Aorta (tissue), 5 donors: ENCODE measurements at regions not wholly inside any gene's neighbourhood (a gene's known extent, or its start where the extent isn't known, plus 50 kb on each side); places are given as distances from the start of the nearest gene placed in this dataset.

Experiments used
- ATAC-seq: fragments of 200-7000 bp; cut with Tn5 transposase; one replicate; pipeline ENCODE4 v1.9.1; 2022; ENCODE audit warnings: moderate library complexity; ENCODE audit not compliant: low FRiP score
- DNase-seq, 2 donors: peaks; one replicate each; pipeline ENCODE4 v3.0.0-alpha.2; 2020
- H3K27ac ChIP-seq, 2 donors: one replicate each; pipeline ENCODE4 v1.5.1; 2013; ENCODE audit warnings: low read length in 2 of 2, mild to moderate bottlenecking in 2 of 2, moderate library complexity in 2 of 2, control low read depth in 1 of 2, inconsistent platforms in 1 of 2, low read depth in 1 of 2
- H3K27me3 ChIP-seq, 2 donors: one replicate each; pipeline ENCODE4 v1.6.1; 2013; ENCODE audit warnings: control low read depth in 1 of 2, low read length in 1 of 2, mild to moderate bottlenecking in 1 of 2, moderate library complexity in 1 of 2; ENCODE audit not compliant: insufficient read depth in 2 of 2, control insufficient read depth in 1 of 2
- H3K36me3 ChIP-seq, 2 donors: one replicate each; pipeline ENCODE4 v1.6.1; 2013; ENCODE audit warnings: control low read depth in 1 of 2, low read length in 1 of 2, mild to moderate bottlenecking in 1 of 2; ENCODE audit not compliant: insufficient read depth in 2 of 2, control insufficient read depth in 1 of 2
- H3K4me1 ChIP-seq, 2 donors: one replicate each; pipeline ENCODE4 v1.6.1; 2013; ENCODE audit warnings: low read length in 2 of 2, control low read depth in 1 of 2, mild to moderate bottlenecking in 1 of 2, moderate library complexity in 1 of 2; ENCODE audit not compliant: insufficient read depth in 2 of 2, control insufficient read depth in 1 of 2
- H3K4me3 ChIP-seq, 2 donors: one replicate each; pipeline ENCODE4 v1.5.1; 2013; ENCODE audit warnings: low read length in 2 of 2, control low read depth in 1 of 2, mild to moderate bottlenecking in 1 of 2
- H3K9me3 ChIP-seq: one replicate; pipeline ENCODE4 v1.6.1; 2013; ENCODE audit warnings: mild to moderate bottlenecking, low read length; ENCODE audit not compliant: control insufficient read depth
- WGBS, 2 donors: extraction: QIAGEN DNeasy Blood & Tissue Kit; methylation state at CpG; one replicate each; pipeline ENCODE4 v1.1.7; 2013; 5-methylcytosine and 5-hydroxymethylcytosine counted together
- intact Hi-C, 2 donors: fragments of 100-400 bp; cut with DNase I; formaldehyde crosslinking; loops; one replicate each; pipeline versions ENCODE4 v1.14.2 to v1.15.0; 2022
- donor health status: healthy with polysubstance abuse.
- donor health status: Bipolar disorder and iron deficiency.
- donor health status: DM: no; HTN: no; CAD: no.
- donor health status: DM: no; HTN: no; CAD: no.
- donor health status: DM: yes; HTN: yes; CAD: no.

DNA sequence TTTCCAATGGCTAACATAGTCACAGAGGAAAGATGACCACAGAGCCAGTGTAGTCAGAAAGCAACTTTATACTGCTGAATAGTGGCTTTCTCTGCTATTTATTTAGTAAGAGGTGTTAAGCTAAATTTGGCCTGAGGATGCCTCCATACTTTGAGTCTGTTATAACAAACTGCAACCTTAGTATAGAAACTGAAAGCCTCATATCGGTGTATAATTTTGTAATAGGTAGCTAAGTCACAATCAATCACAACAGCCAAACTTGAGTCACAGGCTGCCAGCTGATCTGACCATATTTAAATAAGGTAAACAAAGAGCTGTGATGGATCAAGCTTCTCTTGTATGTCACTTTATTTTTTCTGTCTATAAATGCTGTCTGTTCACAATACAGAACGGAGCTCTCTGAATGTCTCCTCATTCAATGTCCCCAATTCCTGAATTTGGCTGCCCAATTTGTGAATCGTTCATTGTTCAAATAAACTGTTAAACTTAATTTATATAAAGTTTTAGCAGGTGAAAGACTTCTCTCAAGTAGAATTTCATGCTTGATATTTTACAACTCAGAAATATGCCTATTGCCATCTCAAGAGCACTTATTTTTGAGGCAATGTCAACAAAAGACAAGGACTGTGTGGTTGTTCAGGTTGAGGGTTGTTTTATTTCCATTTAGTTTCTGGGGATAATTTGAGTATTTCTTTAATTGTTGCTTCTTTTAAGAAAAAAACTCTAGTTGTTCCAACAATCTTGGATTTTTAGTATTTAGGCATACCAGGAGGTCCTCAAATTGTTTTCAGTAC, 339.7 kb upstream of the B3GALT2 start:
- no peaks in the 10 kb centered on the region for H3K4me1 ChIP-seq
- ATAC-seq (no peak), DNase-seq (no peak)
- H3K36me3 ChIP-seq = no peaks in the 10 kb centered on the region
- H3K27ac ChIP-seq = no peak overlapping the region
- H3K9me3 ChIP-seq = no peaks in the 10 kb centered on the region
- H3K4me3 ChIP-seq = no peak overlapping the region
- intact Hi-C loops = no loop called here
- WGBS, 2 donors = 95 to 96% methylated on average over 3 of the region's 3 CpGs
- no peaks in the 10 kb centered on the region for H3K27me3 ChIP-seq

DNA sequence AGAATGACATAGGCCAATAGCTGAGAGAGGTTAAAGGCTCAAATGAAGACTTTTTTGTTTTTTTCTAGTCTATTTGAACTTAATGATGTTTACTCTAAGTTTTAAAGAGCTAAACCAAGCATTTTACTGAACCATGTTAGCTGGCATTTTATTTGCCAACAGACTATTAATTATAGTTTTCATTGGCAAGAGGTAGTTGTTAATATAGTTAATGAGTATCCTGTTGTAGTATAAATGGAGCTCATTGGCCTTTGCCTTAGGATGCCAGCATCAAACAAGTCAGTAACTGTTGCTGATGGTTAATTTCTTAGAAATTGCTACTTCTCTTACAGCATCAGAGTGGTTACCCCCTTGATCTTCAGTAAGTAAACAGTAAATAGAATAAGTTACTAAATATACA, 339.0 kb upstream of the B3GALT2 start:
- ATAC-seq = no peak
- intact Hi-C loops = no loop called here
- H3K27me3 ChIP-seq = no peaks in the 10 kb centered on the region

DNA sequence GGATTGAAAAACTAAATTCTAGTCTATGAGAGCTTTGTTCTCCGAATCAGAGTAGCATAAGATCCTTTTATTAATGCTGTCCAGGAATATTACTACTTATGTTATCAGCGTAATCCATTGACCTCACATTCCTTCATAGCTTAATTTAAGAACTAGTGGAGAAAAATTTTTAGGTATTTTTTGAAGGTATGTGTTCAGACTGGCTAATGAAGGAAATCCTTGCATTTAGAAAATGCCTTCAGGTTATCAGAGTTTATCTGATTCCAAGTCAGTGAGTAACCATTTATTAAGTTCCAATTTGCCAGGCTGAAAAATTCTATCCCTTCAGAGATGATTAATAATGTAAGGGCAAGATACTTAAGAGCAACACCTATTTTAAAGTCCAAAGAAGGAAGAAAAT, 338.2 kb upstream of the B3GALT2 start:
- no peak overlapping the region for H3K4me3 ChIP-seq
- 85 to 89% methylated on average over 2 of the region's 2 CpGs for WGBS, 2 donors
- no peaks in the 10 kb centered on the region for H3K4me1 ChIP-seq
- intact Hi-C loops = no loop called here
- no peaks in the 10 kb centered on the region for H3K36me3 ChIP-seq
- H3K27ac ChIP-seq = no peak overlapping the region
- DNase-seq (no peak), ATAC-seq (no peak)
- H3K27me3 ChIP-seq = no peaks in the 10 kb centered on the region
- H3K9me3 ChIP-seq = no peaks in the 10 kb centered on the region

More for the DNA sequence above, 339.0 kb upstream of the B3GALT2 start:
- H3K27ac ChIP-seq = no peak overlapping the region
- no peak for DNase-seq
- no peak overlapping the region for H3K4me3 ChIP-seq
- no peaks in the 10 kb centered on the region for H3K4me1 ChIP-seq
- H3K36me3 ChIP-seq = no peaks in the 10 kb centered on the region
- H3K9me3 ChIP-seq = no peaks in the 10 kb centered on the region

DNA sequence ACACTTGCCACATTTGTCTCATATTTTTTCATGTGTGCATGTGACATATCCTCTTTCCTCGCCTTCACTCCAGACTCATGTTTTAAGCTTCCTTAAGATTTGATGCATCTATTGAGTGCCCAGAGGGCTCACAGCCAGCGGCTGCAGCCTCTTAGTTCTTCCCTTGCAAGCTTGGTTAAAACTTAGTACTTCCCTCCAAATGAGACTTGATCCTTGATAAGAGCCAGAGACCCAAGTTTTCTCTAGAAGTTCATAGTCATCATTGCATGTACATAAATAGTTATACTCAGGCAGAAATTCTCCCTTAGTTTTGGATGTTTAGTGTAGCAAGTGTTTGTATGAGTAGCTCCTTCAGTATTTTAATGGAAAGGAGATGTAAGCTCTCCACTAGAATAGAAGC, 337.6 kb upstream of the B3GALT2 start:
- intact Hi-C loops = no loop called here
- H3K4me3 ChIP-seq = no peak overlapping the region
- WGBS, 2 donors = 58 to 80% methylated on average over 2 of the region's 2 CpGs
- no peak overlapping the region for H3K27ac ChIP-seq
- no peaks in the 10 kb centered on the region for H3K36me3 ChIP-seq
- DNase-seq (no peak), ATAC-seq (no peak)
- no peaks in the 10 kb centered on the region for H3K27me3 ChIP-seq
- H3K9me3 ChIP-seq = no peaks in the 10 kb centered on the region
- no peaks in the 10 kb centered on the region for H3K4me1 ChIP-seq

DNA sequence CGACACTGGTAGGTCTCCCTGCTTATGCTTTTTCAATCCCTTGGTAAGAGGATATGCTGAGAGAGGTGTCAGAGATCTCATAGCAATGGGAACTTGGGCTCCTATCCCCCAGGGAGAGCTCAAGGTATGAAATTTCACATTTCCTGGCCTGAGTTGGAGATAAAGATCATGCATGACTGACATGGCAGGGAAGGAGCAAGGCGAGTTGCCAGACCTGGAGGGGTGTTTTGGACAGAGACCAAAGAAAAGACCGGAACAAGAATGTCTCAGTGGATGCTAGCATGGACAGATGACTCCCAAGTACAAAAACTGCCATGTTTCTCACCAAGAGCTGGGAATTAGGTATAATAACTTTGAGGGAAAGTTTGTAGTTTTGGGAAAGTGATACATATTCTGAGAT, 334.1 kb upstream of the B3GALT2 start:
- ATAC-seq (no peak), DNase-seq (no peak)
- intact Hi-C loops = no loop called here
- peaks cover 0 to 1% of the 10 kb centered on the region in 2 donors for H3K36me3 ChIP-seq
- no peak overlapping the region for H3K27ac ChIP-seq
- H3K4me3 ChIP-seq = no peak overlapping the region
- no peaks in the 10 kb centered on the region for H3K4me1 ChIP-seq
- no peaks in the 10 kb centered on the region for H3K27me3 ChIP-seq
- 54 to 63% methylated on average over 3 of the region's 3 CpGs for WGBS, 2 donors
- H3K9me3 ChIP-seq = no peaks in the 10 kb centered on the region

DNA sequence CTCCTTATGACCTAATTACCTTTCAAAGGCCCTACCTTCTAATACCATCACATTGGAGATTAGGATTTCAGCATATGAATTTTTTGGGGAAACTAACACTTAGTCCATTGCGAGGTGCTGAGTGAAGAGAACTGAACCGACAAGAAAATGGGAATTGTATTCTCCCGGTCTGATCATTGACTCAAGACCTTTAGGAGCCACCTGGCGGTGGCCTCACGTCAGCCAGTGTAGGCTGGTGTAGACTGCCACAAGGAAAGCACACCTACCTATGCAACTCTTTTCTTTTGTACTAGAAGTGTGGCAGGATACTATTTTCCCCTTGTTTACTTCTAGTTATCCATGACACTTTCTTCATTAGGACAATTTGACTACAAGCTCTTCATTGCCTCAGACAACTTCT, 333.5 kb upstream of the B3GALT2 start:
- Histone ChIP-seq H3K9me3 (no peaks in the 10 kb centered on the region), H3K4me3 (no peak overlapping the region), H3K27me3 (no peaks in the 10 kb centered on the region), H3K36me3 (peaks cover 0 to 1% of the 10 kb centered on the region in 2 donors), H3K4me1 (no peaks in the 10 kb centered on the region), H3K27ac (no peak overlapping the region)
- DNase-seq (no peak), ATAC-seq (no peak)
- intact Hi-C loops = no loop called here
- WGBS, 2 donors = 92 to 95% methylated on average over 5 of the region's 5 CpGs

DNA sequence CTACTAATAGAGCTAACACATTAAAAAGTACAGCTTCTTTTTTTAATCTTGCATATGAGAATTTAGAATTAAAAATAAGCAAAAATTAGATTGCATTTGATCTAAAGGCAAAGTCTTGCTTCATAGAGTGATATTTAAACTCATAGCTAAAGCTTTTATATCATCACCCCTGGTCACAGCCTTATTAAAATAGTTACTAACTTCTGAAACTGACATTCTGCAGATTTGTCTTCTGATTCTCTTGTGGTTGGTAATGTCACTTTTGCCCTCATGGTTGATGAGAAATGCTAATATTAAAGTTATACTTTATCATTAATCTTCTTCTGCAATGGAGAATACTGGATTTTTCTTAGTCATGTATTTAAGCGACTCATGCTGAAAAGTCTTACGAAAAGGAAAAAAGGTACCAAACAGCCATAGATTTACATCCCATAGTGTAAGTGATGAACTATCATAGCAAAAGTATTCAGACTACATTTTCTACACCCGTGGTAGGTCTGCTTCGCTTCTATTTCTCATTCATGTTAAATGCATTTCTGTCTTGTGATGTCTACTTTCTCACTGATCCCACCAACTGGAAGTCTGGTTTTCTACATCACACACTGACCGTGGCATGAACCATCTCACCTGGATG, 330.5 kb upstream of the B3GALT2 start:
- Histone ChIP-seq H3K9me3 (no peaks in the 10 kb centered on the region), H3K4me1 (no peaks in the 10 kb centered on the region), H3K36me3 (peaks cover 0 to 1% of the 10 kb centered on the region in 2 donors), H3K27me3 (no peaks in the 10 kb centered on the region), H3K4me3 (no peak overlapping the region), H3K27ac (no peak overlapping the region)
- intact Hi-C loops = no loop called here
- ATAC-seq (no peak), DNase-seq (no peak)
- WGBS, 2 donors = 93 to 94% methylated on average over 5 of the region's 5 CpGs

DNA sequence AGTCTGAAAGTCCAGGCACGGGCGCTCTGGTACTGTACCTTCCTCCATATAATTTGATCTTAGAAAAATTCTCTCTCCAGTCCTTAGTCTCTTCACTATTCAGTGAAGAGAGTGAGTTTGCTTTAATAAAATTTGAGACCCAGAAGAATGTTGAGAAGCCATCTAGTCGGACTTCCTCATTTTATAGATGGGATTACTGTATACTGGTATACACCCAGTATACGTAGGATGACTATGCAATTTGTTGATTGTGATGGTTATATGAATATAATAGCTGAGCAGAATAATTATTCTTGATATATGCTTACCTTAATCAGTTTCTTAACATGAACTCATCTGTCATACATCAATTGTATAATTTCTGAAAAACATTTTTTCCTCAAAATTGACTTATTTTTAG, 328.0 kb upstream of the B3GALT2 start:
- Histone ChIP-seq H3K4me1 (no peaks in the 10 kb centered on the region), H3K27me3 (no peaks in the 10 kb centered on the region), H3K9me3 (no peaks in the 10 kb centered on the region), H3K36me3 (peaks cover 0 to 1% of the 10 kb centered on the region in 2 donors), H3K4me3 (no peak overlapping the region), H3K27ac (no peak overlapping the region)
- ATAC-seq (no peak), DNase-seq (no peak)
- 68 to 79% methylated on average over 4 of the region's 4 CpGs for WGBS, 2 donors
- intact Hi-C loops = no loop called here

DNA sequence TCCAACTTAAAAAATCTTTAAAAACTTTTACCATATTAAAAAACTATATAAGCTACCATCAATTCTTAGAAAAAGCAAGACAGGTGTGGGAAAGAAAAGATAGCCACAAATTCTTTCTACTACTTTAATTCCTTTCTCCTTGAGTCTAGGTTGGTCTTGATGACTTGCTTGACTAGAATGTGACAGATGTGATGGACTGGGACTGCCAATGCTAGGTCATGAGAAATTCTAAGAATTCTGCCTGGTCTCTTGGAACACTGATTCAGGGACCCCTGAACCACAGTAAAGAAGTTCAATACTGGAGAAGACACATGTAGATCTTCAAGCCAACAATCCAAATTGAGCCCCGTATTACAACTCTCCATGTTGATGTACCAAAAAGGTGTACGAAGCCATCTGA, 326.6 kb upstream of the B3GALT2 start:
- Histone ChIP-seq H3K9me3 (no peaks in the 10 kb centered on the region), H3K36me3 (peaks cover 0 to 1% of the 10 kb centered on the region in 2 donors), H3K27ac (no peak overlapping the region), H3K4me1 (no peaks in the 10 kb centered on the region), H3K27me3 (no peaks in the 10 kb centered on the region), H3K4me3 (no peak overlapping the region)
- whole genome bisulfite sequencing, 2 donors = 72 to 84% methylated on average over 2 of the region's 2 CpGs
- intact Hi-C loops = no loop called here
- no peak for DNase-seq
- ATAC-seq = no peak
